Cerebellar cortex (tissue), 1 donor: ENCODE measurements at regions not wholly inside any gene's neighbourhood (a gene's known extent, or its start where the extent isn't known, plus 50 kb on each side); places are given as distances from the start of the nearest gene placed in this dataset.

Experiments used
- DNase-seq: peaks from one replicate; pipeline ENCODE4 v3.0.0-alpha.2; 2015; ENCODE audit warnings: low spot score

- no peak for DNase-seq
Measured at GRCh38 chr5:98563885-98564653, 209.4 kb upstream of the RGMB start.

- DNase-seq, result no peak
Measured at GRCh38 chr5:98564836-98565235, 208.6 kb upstream of the RGMB start.

GRCh38 chr5:98568336-98568735 lies 205.1 kb upstream of the RGMB start:
- DNase-seq, result no peak

- no peak for DNase-seq
Measured at GRCh38 chr5:98569288-98569687, 204.2 kb upstream of the RGMB start.

GRCh38 chr5:98570010-98570409 lies 203.5 kb upstream of the RGMB start:
- DNase-seq, result no peak

GRCh38 chr5:98570661-98571191 lies 202.7 kb upstream of the RGMB start:
- DNase-seq, result no peak

- no peak for DNase-seq
Measured at GRCh38 chr5:98573834-98574320, 199.6 kb upstream of the RGMB start.

- DNase-seq, result no peak
Measured at GRCh38 chr5:98576275-98576674, 197.2 kb upstream of the RGMB start.

- no peak for DNase-seq
Measured at GRCh38 chr5:98578438-98578837, 195.0 kb upstream of the RGMB start.

GRCh38 chr5:98581112-98581997 lies 192.1 kb upstream of the RGMB start:
- DNase-seq, result no peak

DNA sequence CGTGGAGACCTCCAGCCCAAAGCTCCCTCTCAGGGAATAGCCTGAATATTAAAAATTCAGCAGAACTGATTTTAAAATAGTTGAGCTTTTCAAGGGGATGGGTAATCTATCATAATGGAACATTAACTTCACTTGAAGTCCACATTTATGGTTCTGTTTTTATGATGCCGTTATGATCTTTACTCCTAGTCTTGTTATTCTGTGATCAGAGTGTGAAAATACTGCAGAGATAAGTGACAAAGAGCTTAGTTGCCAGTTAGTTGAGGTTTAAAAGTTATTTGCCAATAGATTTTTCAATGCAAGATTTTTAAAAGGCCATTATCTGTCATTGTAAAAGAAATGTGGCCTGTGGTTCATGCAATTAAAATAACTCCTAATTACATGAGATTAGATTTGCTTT lies 189.9 kb upstream of the RGMB start:
- DNase-seq, result no peak

GRCh38 chr5:98585661-98586310 lies 187.7 kb upstream of the RGMB start:
- no peak for DNase-seq

DNA sequence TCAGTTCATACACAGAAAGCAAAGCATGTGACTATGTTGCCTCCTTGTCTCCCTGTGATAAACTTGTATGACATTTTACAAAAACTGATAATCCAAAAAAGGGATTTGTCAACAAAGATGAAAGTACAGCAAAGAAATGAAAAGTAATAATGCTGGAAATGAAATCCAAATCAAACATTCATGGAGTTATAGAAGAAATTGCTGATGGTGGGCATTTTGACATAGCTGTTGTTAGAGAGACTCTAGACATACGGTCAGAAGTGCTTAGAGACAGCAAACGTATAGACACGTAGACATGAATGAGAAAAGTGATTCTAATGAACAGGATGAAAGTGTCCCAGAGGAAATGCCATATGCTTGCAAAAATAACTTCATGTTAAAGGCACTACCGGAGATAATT lies 186.9 kb upstream of the RGMB start:
- no peak for DNase-seq

- no peak for DNase-seq
Measured at GRCh38 chr5:98587166-98587565, 186.3 kb upstream of the RGMB start.

GRCh38 chr5:98588215-98588614 lies 185.2 kb upstream of the RGMB start:
- no peak for DNase-seq

DNA sequence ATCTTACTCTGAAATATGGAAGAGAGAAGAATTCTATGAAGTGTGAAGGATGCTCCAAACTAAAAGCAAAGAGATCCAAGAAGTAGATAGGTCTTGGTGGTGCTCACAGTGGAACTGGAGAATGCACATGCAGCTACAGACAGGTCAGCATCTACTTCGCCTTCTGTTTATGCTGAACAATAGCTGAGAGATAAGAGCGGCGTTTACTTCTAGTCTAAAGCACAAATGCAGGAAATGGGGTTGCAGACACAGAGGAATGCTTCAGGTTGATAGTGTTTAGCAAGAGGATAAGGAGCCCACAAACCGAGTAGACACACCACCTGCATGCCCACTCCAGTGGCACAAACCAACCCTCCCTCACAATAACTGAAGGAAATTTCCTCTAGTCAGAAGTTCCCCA lies 180.0 kb upstream of the RGMB start:
- no peak for DNase-seq

GRCh38 chr5:98594098-98594497 lies 179.4 kb upstream of the RGMB start:
- DNase-seq, result no peak

DNA sequence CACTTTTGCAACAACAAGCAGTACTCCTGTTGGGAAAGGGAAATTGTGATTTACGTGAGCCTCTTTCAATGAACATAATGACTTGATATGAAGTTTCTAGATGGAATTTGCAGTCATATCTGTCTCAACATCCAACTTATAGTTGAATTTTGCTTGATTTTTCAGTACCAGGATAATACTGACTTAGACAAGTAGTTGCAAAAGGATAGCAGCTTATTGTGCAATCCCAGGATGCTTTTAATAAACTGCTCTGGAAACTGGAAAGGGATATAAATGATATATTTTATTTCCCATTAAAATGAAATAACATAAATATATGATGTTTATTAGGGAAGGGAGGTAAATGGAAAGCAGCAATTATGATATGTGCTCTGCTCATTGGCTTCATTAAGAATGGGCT lies 174.4 kb upstream of the RGMB start:
- DNase-seq, result no peak

GRCh38 chr5:98602534-98603112 lies 170.8 kb upstream of the RGMB start:
- DNase-seq, result no peak

GRCh38 chr5:98603456-98603855 lies 170.0 kb upstream of the RGMB start:
- DNase-seq, result no peak

- DNase-seq, result no peak
Measured at GRCh38 chr5:98604301-98604700, 169.2 kb upstream of the RGMB start.
